Breast epithelium (tissue), 4 donors: ENCODE measurements at regions not wholly inside any gene's neighbourhood (a gene's known extent, or its start where the extent isn't known, plus 50 kb on each side); places are given as distances from the start of the nearest gene placed in this dataset.

Experiments used
- DNase-seq, 2 donors: peaks; one replicate each; pipeline ENCODE4 v3.0.0-alpha.2; 2019; ENCODE audit warnings: low spot score in 2 of 2
- H3K27ac ChIP-seq, 2 donors: fragments of 200-600 bp; sonication (generic) in 1 of 2; one replicate each; pipeline ENCODE4 v1.5.1; 2016 to 2019; ENCODE audit warnings: mild to moderate bottlenecking in 1 of 2
- H3K27me3 ChIP-seq, 2 donors: fragments of 200-600 bp; sonication (generic) in 1 of 2; one replicate each; pipeline versions ENCODE4 v1.5.1 to v1.6.0; 2017 to 2019; ENCODE audit warnings: control low read depth in 1 of 2, mild to moderate bottlenecking in 1 of 2
- H3K36me3 ChIP-seq: fragments of 200-600 bp; one replicate; pipeline ENCODE4 v1.5.1; 2019
- H3K4me1 ChIP-seq, 2 donors: fragments of 200-600 bp; sonication (generic); one replicate each; pipeline ENCODE4 v1.5.1; 2016 to 2019; ENCODE audit warnings: control low read depth in 1 of 2
- H3K4me3 ChIP-seq, 3 donors: fragments of 200-600 bp; sonication (generic); 1 replicate in 2 of 3; 2 replicates in 1 of 3; pipeline ENCODE4 v1.5.1; 2016 to 2019; ENCODE audit warnings: mild to moderate bottlenecking in 3 of 3, moderate library complexity in 2 of 3
- H3K9me3 ChIP-seq, 2 donors: fragments of 200-600 bp; sonication (generic) in 1 of 2; one replicate each; pipeline ENCODE4 v1.5.1; 2016 to 2019; ENCODE audit warnings: control low read depth in 1 of 2
- POLR2A ChIP-seq: fragments of 450-650 bp; IDR thresholded peaks from one replicate; pipeline ENCODE4 v1.6.1; 2016; ENCODE audit warnings: antibody characterized with exemption, mild to moderate bottlenecking, moderate library complexity
- POLR2AphosphoS5 ChIP-seq, 3 donors: sonication (generic); formaldehyde crosslinking; IDR thresholded peaks; one replicate each; pipeline ENCODE4 v1.6.1; 2017; ENCODE audit warnings: antibody characterized with exemption in 3 of 3
- intact Hi-C: fragments of 100-400 bp; cut with DNase I; formaldehyde crosslinking; loops from one replicate; pipeline ENCODE4 v1.15.1; 2023; ENCODE audit warnings: low total_unique reads
- TF ChIP-seq, protein P1 (sequence below), 3 donors: fragments of 450-650 bp; IDR thresholded peaks; one replicate each; pipeline ENCODE4 v1.5.1; 2016 to 2017; ENCODE audit warnings: antibody characterized with exemption in 3 of 3, mild to moderate bottlenecking in 3 of 3, moderate library complexity in 3 of 3

DNA sequence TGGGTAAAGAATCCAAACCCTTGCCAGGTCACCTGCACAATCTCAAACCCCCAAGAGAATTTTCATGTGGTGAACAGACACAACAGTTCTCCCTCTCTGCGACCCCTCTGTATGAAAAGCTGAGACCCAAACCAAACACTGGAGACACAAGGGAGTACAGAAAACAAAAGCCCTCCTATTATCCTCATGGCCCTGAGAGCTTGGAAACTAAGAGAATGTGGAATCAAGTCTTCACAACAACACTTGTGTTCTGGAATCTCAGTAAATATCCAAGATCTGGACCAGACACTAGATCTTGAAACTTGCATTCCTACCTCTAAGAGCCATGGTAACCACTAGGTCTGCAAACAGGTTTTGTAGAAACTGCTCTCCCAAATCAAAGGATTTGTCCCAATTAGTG lies 50.1 kb upstream of the CCDC150 start:
- no peaks in the 10 kb centered on the region for H3K9me3 ChIP-seq

More for the DNA sequence above, 50.1 kb upstream of the CCDC150 start:
- Histone ChIP-seq H3K27me3 (peaks cover 0 to 5% of the 10 kb centered on the region in 2 donors), H3K4me3 (no peak overlapping the region), H3K4me1 (no peaks in the 10 kb centered on the region), H3K36me3 (no peaks in the 10 kb centered on the region), H3K27ac (no peak overlapping the region)
- no peak for TF ChIP-seq POLR2AphosphoS5 (IDR thresholded peaks at IDR 0.05)
- TF ChIP-seq POLR2A, result no peak
- TF ChIP-seq, protein P1, sequence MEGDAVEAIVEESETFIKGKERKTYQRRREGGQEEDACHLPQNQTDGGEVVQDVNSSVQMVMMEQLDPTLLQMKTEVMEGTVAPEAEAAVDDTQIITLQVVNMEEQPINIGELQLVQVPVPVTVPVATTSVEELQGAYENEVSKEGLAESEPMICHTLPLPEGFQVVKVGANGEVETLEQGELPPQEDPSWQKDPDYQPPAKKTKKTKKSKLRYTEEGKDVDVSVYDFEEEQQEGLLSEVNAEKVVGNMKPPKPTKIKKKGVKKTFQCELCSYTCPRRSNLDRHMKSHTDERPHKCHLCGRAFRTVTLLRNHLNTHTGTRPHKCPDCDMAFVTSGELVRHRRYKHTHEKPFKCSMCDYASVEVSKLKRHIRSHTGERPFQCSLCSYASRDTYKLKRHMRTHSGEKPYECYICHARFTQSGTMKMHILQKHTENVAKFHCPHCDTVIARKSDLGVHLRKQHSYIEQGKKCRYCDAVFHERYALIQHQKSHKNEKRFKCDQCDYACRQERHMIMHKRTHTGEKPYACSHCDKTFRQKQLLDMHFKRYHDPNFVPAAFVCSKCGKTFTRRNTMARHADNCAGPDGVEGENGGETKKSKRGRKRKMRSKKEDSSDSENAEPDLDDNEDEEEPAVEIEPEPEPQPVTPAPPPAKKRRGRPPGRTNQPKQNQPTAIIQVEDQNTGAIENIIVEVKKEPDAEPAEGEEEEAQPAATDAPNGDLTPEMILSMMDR (IDR thresholded peaks at IDR 0.05), result no peak
- intact Hi-C loops, result no loop called here
- DNase-seq, result no peak
